IMR-90 (cell line): ENCODE measurements at regions not wholly inside any gene's neighbourhood (a gene's known extent, or its start where the extent isn't known, plus 50 kb on each side); places are given as distances from the start of the nearest gene placed in this dataset.

ENCODE experiments used
- ATAC-seq: fragments of 200-7000 bp; cut with Tn5 transposase; 2 replicates; pipeline ENCODE4 v1.9.1; 2020; ENCODE audit warnings: low read depth, mild to moderate bottlenecking, moderate library complexity
- BruUV-seq: library from RNA; stranded (reverse); fragments of 400-500 nt; replicated peaks from 2 replicates; lab custom pipeline; 2021; lab: Mats Ljungman, UMichigan
- CTCF ChIA-PET: fragments of 300-600 bp; formaldehyde crosslinking; extraction: SDS; loops from one replicate; lab custom pipeline; 2021; ENCODE audit warnings: antibody characterized with exemption; lab: Yijun Ruan, JAX
- POLR2A ChIA-PET: fragments of 300-600 bp; sonication (Branson Sonifier 250); formaldehyde crosslinking; loops from one replicate; lab custom pipeline; 2022; ENCODE audit warnings: antibody characterized with exemption; ENCODE audit not compliant: unreplicated experiment; lab: Charles Lee
- DNase-seq: peaks from one replicate; pipeline ENCODE4 v3.0.0; 2013
- H2AFZ ChIP-seq: replicated peaks from 2 replicates; pipeline ENCODE3; 2013; ENCODE audit warnings: low read length, mild to moderate bottlenecking; ENCODE audit not compliant: poor library complexity
- H2AK5ac ChIP-seq: 2 replicates; pipeline ENCODE4 v1.6.1; 2013; ENCODE audit warnings: low read depth, low read length, inconsistent platforms
- H2AK9ac ChIP-seq: replicated peaks from 2 replicates; pipeline ENCODE3; 2013; ENCODE audit warnings: mild to moderate bottlenecking, low read depth, low read length, moderate library complexity; ENCODE audit not compliant: poor library complexity
- H2BK120ac ChIP-seq: 2 replicates; pipeline ENCODE4 v1.6.1; 2013; ENCODE audit warnings: low read depth, low read length, inconsistent platforms
- H2BK15ac ChIP-seq: 3 replicates; pipeline ENCODE4 v1.6.1; 2013; ENCODE audit warnings: low read depth, low read length, inconsistent platforms
- H2BK20ac ChIP-seq: 2 replicates; pipeline ENCODE4 v1.6.1; 2013; ENCODE audit warnings: low read depth, mild to moderate bottlenecking, inconsistent platforms, low read length, moderate library complexity
- H2BK5ac ChIP-seq: 2 replicates; pipeline ENCODE4 v1.6.1; 2013; ENCODE audit warnings: mild to moderate bottlenecking, low read depth, low read length, inconsistent platforms; ENCODE audit not compliant: poor library complexity, severe bottlenecking
- H3K14ac ChIP-seq: replicated peaks from 2 replicates; pipeline ENCODE4 v1.6.1; 2013; ENCODE audit warnings: low read depth, low read length, inconsistent platforms
- H3K18ac ChIP-seq: 2 replicates; pipeline ENCODE4 v1.6.1; 2013; ENCODE audit warnings: low read depth, low read length, control low read depth
- H3K23ac ChIP-seq: 2 replicates; pipeline ENCODE4 v1.6.1; 2013; ENCODE audit warnings: low read depth, low read length, inconsistent platforms
- H3K27ac ChIP-seq: 2 replicates; pipeline ENCODE4 v1.5.1; 2013; ENCODE audit warnings: mild to moderate bottlenecking, control low read depth, low read length; ENCODE audit not compliant: insufficient read depth
- H3K27me3 ChIP-seq: 2 replicates; pipeline ENCODE4 v1.6.1; 2013; ENCODE audit warnings: low read length; ENCODE audit not compliant: control insufficient read depth, insufficient read depth
- H3K36me3 ChIP-seq: 2 replicates; pipeline ENCODE4 v1.6.1; 2013; ENCODE audit warnings: low read length, mixed read lengths; ENCODE audit not compliant: control insufficient read depth, insufficient read depth
- H3K4ac ChIP-seq: 2 replicates; pipeline ENCODE4 v1.6.1; 2013; ENCODE audit warnings: low read depth, low read length, inconsistent platforms
- H3K4me1 ChIP-seq: 2 replicates; pipeline ENCODE4 v1.6.1; 2013; ENCODE audit warnings: low read length, mixed read lengths; ENCODE audit not compliant: control insufficient read depth, insufficient read depth
- H3K4me2 ChIP-seq: 2 replicates; pipeline ENCODE4 v1.6.1; 2013; ENCODE audit warnings: low read depth, mild to moderate bottlenecking, control low read depth, low read length, moderate library complexity
- H3K4me3 ChIP-seq: 2 replicates; pipeline ENCODE4 v1.5.1; 2013; ENCODE audit warnings: low read depth, mild to moderate bottlenecking, control low read depth, low read length, moderate library complexity; ENCODE audit not compliant: insufficient read depth
- H3K56ac ChIP-seq: 2 replicates; pipeline ENCODE4 v1.6.1; 2013; ENCODE audit warnings: low read length, inconsistent platforms; ENCODE audit not compliant: insufficient read depth; ENCODE audit errors: extremely low read depth
- H3K79me1 ChIP-seq, 2 experiments: 2 replicates each; pipeline ENCODE4 v1.6.1; 2013; ENCODE audit warnings: low read length in 2 of 2, inconsistent platforms in 1 of 2, low read depth in 1 of 2
- H3K9ac ChIP-seq: 2 replicates; pipeline ENCODE4 v1.6.1; 2013; ENCODE audit warnings: low read depth, low read length, control low read depth
- H3K9me1 ChIP-seq: 2 replicates; pipeline ENCODE4 v1.6.1; 2013; ENCODE audit warnings: low read length, inconsistent platforms; ENCODE audit not compliant: insufficient read depth
- H3K9me3 ChIP-seq: 2 replicates; pipeline ENCODE4 v1.6.1; 2013; ENCODE audit warnings: low read length; ENCODE audit not compliant: control insufficient read depth, insufficient read depth
- H4K20me1 ChIP-seq: 2 replicates; pipeline ENCODE4 v1.6.1; 2013; ENCODE audit warnings: low read length, inconsistent platforms; ENCODE audit not compliant: insufficient read depth
- H4K5ac ChIP-seq: 2 replicates; pipeline ENCODE4 v1.6.1; 2013; ENCODE audit warnings: mild to moderate bottlenecking, low read depth, low read length, control low read depth
- H4K8ac ChIP-seq, 2 experiments: 2 replicates each; pipeline ENCODE4 v1.6.1; 2013; ENCODE audit warnings: low read depth in 2 of 2, low read length in 2 of 2, control low read depth in 1 of 2, inconsistent platforms in 1 of 2
- H4K91ac ChIP-seq: 2 replicates; pipeline ENCODE4 v1.6.1; 2013; ENCODE audit warnings: low read depth, low read length, inconsistent platforms; ENCODE audit not compliant: insufficient read depth
- BHLHE40 ChIP-seq: fragments of 150-350 bp; IDR thresholded peaks from 2 replicates; pipeline ENCODE4 v1.6.1; 2016; ENCODE audit warnings: mild to moderate bottlenecking, low read depth, low read length
- CEBPB ChIP-seq: IDR thresholded peaks from 2 replicates; pipeline ENCODE4 v1.6.1; 2012; ENCODE audit warnings: low read depth, low read length, improper control_type of control experiment
- CHD1 ChIP-seq: IDR thresholded peaks from 2 replicates; pipeline ENCODE4 v1.6.1; 2012; ENCODE audit warnings: low read depth, low read length, improper control_type of control experiment
- CTCF ChIP-seq: conservative IDR thresholded peaks from 2 replicates; pipeline ENCODE4 v1.5.1; 2012; ENCODE audit warnings: mild to moderate bottlenecking, low read depth, low read length, improper control_type of control experiment
- ELK1 ChIP-seq: fragments of 150-350 bp; IDR thresholded peaks from 2 replicates; pipeline ENCODE4 v1.6.1; 2016; ENCODE audit warnings: low read depth, mild to moderate bottlenecking, low read length, moderate library complexity, borderline replicate concordance
- FOS ChIP-seq: fragments of 150-350 bp; IDR thresholded peaks from 2 replicates; pipeline ENCODE4 v1.6.1; 2016; ENCODE audit warnings: low read depth, low read length
- MAFK ChIP-seq: IDR thresholded peaks from 2 replicates; pipeline ENCODE4 v1.6.1; 2012; ENCODE audit warnings: low read depth, low read length, improper control_type of control experiment
- MAZ ChIP-seq: IDR thresholded peaks from 2 replicates; pipeline ENCODE4 v1.6.1; 2012; ENCODE audit warnings: low read depth, mild to moderate bottlenecking, low read length, improper control_type of control experiment, moderate library complexity, borderline replicate concordance
- MXI1 ChIP-seq: IDR thresholded peaks from 2 replicates; pipeline ENCODE4 v1.6.1; 2012; ENCODE audit warnings: low read depth, mild to moderate bottlenecking, low read length, moderate library complexity, borderline replicate concordance
- NFE2L2 ChIP-seq: fragments of 150-350 bp; IDR thresholded peaks from 2 replicates; pipeline ENCODE4 v1.6.1; 2016; ENCODE audit warnings: low read depth, mild to moderate bottlenecking, low read length
- POLR2A ChIP-seq: IDR thresholded peaks from 2 replicates; pipeline ENCODE4 v1.6.1; 2012; ENCODE audit warnings: mild to moderate bottlenecking, low read depth, low read length
- RAD21 ChIP-seq: IDR thresholded peaks from 2 replicates; pipeline ENCODE4 v1.6.1; 2012; ENCODE audit warnings: low read length, improper control_type of control experiment
- RCOR1 ChIP-seq: IDR thresholded peaks from 2 replicates; pipeline ENCODE4 v1.6.1; 2012; ENCODE audit warnings: mild to moderate bottlenecking, low read length, improper control_type of control experiment; ENCODE audit not compliant: insufficient replicate concordance
- RFX5 ChIP-seq: IDR thresholded peaks from 2 replicates; pipeline ENCODE4 v1.8.0; 2012; ENCODE audit warnings: low read depth, mild to moderate bottlenecking, low read length, moderate library complexity
- SMC3 ChIP-seq: fragments of 150-350 bp; IDR thresholded peaks from 2 replicates; pipeline ENCODE4 v1.6.1; 2016; ENCODE audit warnings: low read depth, mild to moderate bottlenecking, antibody characterized with exemption, low read length, moderate library complexity
- USF2 ChIP-seq: fragments of 150-350 bp; IDR thresholded peaks from 2 replicates; pipeline ENCODE4 v1.6.1; 2017; ENCODE audit warnings: mild to moderate bottlenecking, antibody characterized with exemption, low read length, low read depth
- WGBS, 2 experiments: methylation state at CpG; one replicate each; pipeline versions ENCODE4 v1.1.5 to v1.1.7; 2013; ENCODE audit warnings: missing lambda C conversion rate in 2 of 2; ENCODE audit not compliant: insufficient read length in 1 of 2; ENCODE audit errors: extremely low coverage in 2 of 2; 5-methylcytosine and 5-hydroxymethylcytosine counted together
- dilution Hi-C: fragments of 300-500 bp; cut with HindIII; formaldehyde crosslinking; loops from one replicate; pipeline ENCODE4 v1.14.3; 2018; ENCODE audit warnings: low sequenced_read_pairs; ENCODE audit not compliant: unreplicated experiment
- in situ Hi-C: fragments of 300-500 bp; cut with MboI; formaldehyde crosslinking; loops from 3 replicates; pipeline ENCODE4 v1.14.3; 2019; ENCODE audit warnings: low sequenced_read_pairs, inconsistent platforms, mixed read lengths
- intact Hi-C: fragments of 100-400 bp; cut with micrococcal nuclease; formaldehyde crosslinking; loops from 2 replicates; pipeline ENCODE4 v1.10.0; 2022

- intact Hi-C loops (no loop called here), dilution Hi-C loops (no loop called here), in situ Hi-C loops (no loop called here)
- H3K18ac ChIP-seq = no peak overlapping the region
- no TSS peak for BruUV-seq
- H3K9me3 ChIP-seq = no peaks in the 10 kb centered on the region
- no peak overlapping the region for H2BK20ac ChIP-seq
- no peak overlapping the region for H4K91ac ChIP-seq
- no peaks in the 10 kb centered on the region for H3K9me1 ChIP-seq
- no peak overlapping the region for H3K56ac ChIP-seq
- no peak overlapping the region for H3K23ac ChIP-seq
- no peaks in the 10 kb centered on the region for H4K20me1 ChIP-seq
- no peak overlapping the region for H3K14ac ChIP-seq
- no peaks in the 10 kb centered on the region for H3K4me1 ChIP-seq
- H3K4ac ChIP-seq = no peak overlapping the region
- H2AFZ ChIP-seq = no peak overlapping the region
- H3K27ac ChIP-seq = no peak overlapping the region
- H3K36me3 ChIP-seq = no peaks in the 10 kb centered on the region
- CTCF ChIA-PET = no interaction called here
- no peak overlapping the region for H2BK120ac ChIP-seq
- no peaks in the 10 kb centered on the region for H3K79me1 ChIP-seq
- no peak overlapping the region for H2AK5ac ChIP-seq
- no peak overlapping the region for H3K4me3 ChIP-seq
- H2BK5ac ChIP-seq = no peak overlapping the region
- H4K8ac ChIP-seq = no peak overlapping the region
- no peak overlapping the region for H3K9ac ChIP-seq
- WGBS, 2 experiments = no CpG with 5 or more reads among the region's 1 CpG
- TF ChIP-seq RFX5 (no peak), POLR2A (no peak), MXI1 (no peak), CHD1 (no peak), CEBPB (no peak), RCOR1 (no peak), FOS (no peak), SMC3 (no peak), BHLHE40 (no peak), MAZ (no peak), MAFK (no peak), RAD21 (no peak), NFE2L2 (no peak), ELK1 (no peak), USF2 (no peak), CTCF (no peak)
- DNase-seq (no peak), ATAC-seq (no peak)
- H3K27me3 ChIP-seq = no peaks in the 10 kb centered on the region
- POLR2A ChIA-PET = no interaction called here
- H2AK9ac ChIP-seq = no peak overlapping the region
- H2BK15ac ChIP-seq = no peak overlapping the region
- H4K5ac ChIP-seq = no peak overlapping the region
- no peak overlapping the region for H3K4me2 ChIP-seq
These were observed 64.0 kb upstream of the DDIT4L start for GRCh38 chr4:100254237-100254636.
